Activated naive CD4-positive, alpha-beta T cell treated with anti-CD3 and anti-CD28 coated beads, Interleukin-2, amount 10 ng/mL, durations not matched to agents 7 days and 5 days (primary cell): ENCODE measurements at regions not wholly inside any gene's neighbourhood (a gene's known extent, or its start where the extent isn't known, plus 50 kb on each side); places are given as distances from the start of the nearest gene placed in this dataset.
"Not testable (repeated sequence)": the region's sequence is repeated elsewhere in the genome, so short reads cannot be mapped to it uniquely, and the experiment has no call there.

Source experiments
- CTCF ChIA-PET: fragments of 350-600 bp; sonication (Branson Sonifier 250); formaldehyde crosslinking; loops from one replicate; lab custom pipeline; 2021; ENCODE audit warnings: antibody characterized with exemption; lab: Charles Lee
- DNase-seq: peaks from one replicate; pipeline ENCODE4 v3.0.0-alpha.2; 2020
- H3K27ac Mint-ChIP-seq: one replicate; pipeline ENCODE4 v1.8.0; 2021; ENCODE audit warnings: mild to moderate bottlenecking, moderate library complexity, mixed read lengths
- H3K27me3 Mint-ChIP-seq: one replicate; pipeline ENCODE4 v1.8.0; 2021; ENCODE audit warnings: mild to moderate bottlenecking, mixed read lengths
- H3K36me3 Mint-ChIP-seq: one replicate; pipeline ENCODE4 v1.8.0; 2021; ENCODE audit warnings: mixed read lengths
- H3K4me1 Mint-ChIP-seq: one replicate; pipeline ENCODE4 v1.8.0; 2021; ENCODE audit warnings: mixed read lengths
- H3K4me3 Mint-ChIP-seq: one replicate; pipeline ENCODE4 v1.8.0; 2021; ENCODE audit warnings: mild to moderate bottlenecking, moderate library complexity, mixed read lengths
- H3K9me3 Mint-ChIP-seq: one replicate; pipeline ENCODE4 v1.8.0; 2021; ENCODE audit warnings: mixed read lengths

DNA sequence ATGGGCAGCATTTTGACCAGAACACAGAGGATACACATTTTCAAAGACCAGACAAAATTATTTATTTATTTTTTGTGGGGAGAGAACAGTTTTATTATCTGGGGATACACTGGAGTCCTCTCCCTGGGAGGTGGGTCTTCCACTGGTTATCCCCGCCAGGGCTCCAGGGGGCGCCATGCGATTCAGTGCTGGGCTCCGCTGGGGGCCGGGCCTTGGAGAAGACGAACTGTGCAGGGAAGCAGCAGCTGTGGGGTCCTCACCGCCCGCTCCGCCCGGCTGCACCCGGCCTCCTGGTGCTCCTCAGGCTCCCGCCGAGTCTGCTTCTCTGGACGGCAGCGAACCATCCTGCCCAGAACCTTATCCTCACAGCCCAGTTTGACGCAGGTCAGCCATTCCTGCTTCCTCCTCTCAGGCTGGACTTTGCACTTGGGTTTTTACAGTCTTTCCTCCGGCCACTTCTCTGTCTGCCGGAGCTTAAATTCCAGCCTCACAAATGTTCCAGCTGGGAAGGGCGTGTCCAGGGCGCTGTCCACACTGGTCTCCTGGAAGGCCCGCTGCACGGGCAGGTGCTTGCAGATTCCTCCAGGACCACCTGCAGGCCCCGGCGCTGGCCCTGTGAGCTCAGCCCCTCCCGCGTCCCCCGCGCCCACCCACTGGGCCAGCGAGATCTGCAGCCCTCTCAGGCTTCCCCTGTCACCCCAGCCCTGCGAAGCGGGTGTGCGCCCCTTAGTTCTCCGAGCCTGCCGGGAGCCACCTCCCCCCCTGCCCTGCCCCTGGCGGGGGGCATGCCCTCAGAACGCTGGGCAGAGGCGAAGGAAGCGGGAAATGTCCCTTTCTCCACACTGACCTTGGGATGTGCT is 1830.0 kb upstream of the DEFB115 start:
- peaks cover 1% of the 10 kb centered on the region for H3K9me3 Mint-ChIP-seq
- no peaks in the 10 kb centered on the region for H3K4me1 Mint-ChIP-seq
- no peaks in the 10 kb centered on the region for H3K36me3 Mint-ChIP-seq
- H3K27ac Mint-ChIP-seq: no peak overlapping the region
- H3K27me3 Mint-ChIP-seq: peaks cover 20% of the 10 kb centered on the region
- CTCF ChIA-PET: no interaction called here
- DNase-seq: peak; percentile 46
- H3K4me3 Mint-ChIP-seq: peak overlapping the region; percentile 67

DNA sequence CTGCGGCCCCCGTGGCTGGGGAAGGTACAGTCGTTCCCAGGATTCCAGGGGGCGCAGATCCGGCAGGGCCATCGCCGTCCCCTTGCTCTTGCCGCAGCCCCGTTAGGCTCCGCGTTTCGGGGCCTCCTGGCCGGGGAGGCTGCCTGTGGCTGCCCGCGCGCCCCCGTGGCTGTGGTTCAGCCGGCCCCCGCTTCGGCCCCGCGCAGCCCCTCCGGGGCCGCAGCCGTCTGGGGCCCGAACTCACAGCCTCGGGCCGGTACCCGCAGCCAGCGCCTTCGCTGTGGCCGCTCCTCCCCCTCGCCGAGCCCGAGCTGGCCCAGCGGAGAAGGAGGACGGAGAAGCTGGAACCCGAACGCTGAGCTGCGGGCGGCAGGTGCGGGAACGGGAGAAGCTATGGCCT is 1826.9 kb upstream of the DEFB115 start:
- H3K27ac Mint-ChIP-seq: no peak overlapping the region
- no peaks in the 10 kb centered on the region for H3K4me1 Mint-ChIP-seq
- CTCF ChIA-PET: no interaction called here
- no peak for DNase-seq
- H3K36me3 Mint-ChIP-seq: no peaks in the 10 kb centered on the region
- H3K4me3 Mint-ChIP-seq: no peak overlapping the region
- peaks cover 1% of the 10 kb centered on the region for H3K9me3 Mint-ChIP-seq
- peaks cover 20% of the 10 kb centered on the region for H3K27me3 Mint-ChIP-seq

DNA sequence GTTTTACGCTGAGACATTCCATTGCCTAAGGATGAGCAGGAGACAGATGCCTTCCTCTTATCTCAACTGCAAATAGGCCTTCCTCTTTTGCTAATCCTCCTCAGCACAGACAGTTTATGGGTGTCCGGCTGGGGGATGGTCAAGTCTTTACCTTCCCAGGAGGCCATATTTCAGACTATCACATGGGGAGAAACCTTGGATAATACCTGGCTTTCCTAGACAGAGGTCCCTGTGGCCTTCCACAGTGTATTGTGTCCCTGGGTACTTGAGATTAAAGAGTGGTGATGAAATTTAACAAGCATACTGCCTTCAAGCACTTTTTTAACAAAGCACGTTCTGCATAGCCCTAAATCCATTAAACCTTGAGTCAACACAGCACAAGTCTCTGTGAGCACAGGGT is 1816.7 kb upstream of the DEFB115 start:
- not testable (repeated sequence) for H3K27me3 Mint-ChIP-seq
- H3K4me1 Mint-ChIP-seq: peaks cover 16% of the 10 kb centered on the region

DNA sequence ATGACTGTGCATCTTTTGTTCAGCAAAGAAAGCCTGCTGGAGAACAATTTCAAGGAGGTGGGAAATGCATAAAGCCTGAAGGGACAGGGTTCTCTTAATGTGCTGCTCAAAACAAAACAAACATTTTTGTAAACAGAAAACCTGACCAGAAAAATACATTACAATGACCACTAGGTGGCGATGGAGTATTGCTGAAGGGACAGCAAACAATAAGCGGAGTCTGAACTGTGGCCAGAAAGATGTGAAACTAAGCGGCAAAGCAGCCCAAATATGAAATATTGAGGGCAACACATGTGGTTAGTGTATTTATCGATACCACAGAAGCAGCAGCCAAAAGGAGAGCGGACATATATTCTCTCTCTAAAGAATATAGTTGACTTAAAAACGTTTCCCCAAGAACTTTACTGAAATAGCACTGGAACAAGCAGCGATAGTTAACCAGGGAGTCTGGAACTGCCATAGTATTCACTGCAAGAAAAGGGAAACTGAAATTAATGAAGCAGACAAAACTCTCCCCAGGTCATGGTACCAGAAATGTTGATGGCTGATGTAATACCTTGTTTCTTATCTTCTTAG is 1814.2 kb upstream of the DEFB115 start:
- peak; percentile 43 for DNase-seq
- CTCF ChIA-PET, H3K36me3 Mint-ChIP-seq, H3K27me3 Mint-ChIP-seq, H3K9me3 Mint-ChIP-seq, H3K27ac Mint-ChIP-seq: not testable (repeated sequence)
- Mint-ChIP-seq H3K4me3 (peak overlapping the region; percentile 49), H3K4me1 (peaks cover 18% of the 10 kb centered on the region)

More for the DNA sequence above, 1816.7 kb upstream of the DEFB115 start:
- CTCF ChIA-PET, H3K36me3 Mint-ChIP-seq, H3K4me3 Mint-ChIP-seq, H3K9me3 Mint-ChIP-seq, H3K27ac Mint-ChIP-seq, DNase-seq: not testable (repeated sequence)

DNA sequence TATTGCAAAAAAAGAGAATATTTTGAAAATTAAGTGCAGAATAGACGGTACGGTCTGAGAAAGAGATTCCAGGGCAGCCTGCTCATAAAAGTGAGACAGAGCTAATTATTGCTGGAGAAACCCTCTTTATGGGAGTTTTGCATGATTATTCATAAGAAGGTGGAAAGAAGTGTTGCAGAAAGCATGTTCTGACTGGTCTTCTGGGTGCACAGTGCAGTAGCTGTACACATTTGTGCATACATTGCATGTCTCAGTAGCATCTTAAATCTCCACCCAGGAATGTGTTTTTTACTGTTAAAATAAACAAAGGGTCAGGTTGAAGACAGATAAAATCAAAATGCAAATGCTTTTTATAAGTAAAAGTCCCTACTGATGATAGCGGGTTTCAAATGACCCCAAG is 1813.6 kb upstream of the DEFB115 start:
- Mint-ChIP-seq H3K36me3 (peaks cover 1% of the 10 kb centered on the region), H3K27ac (peak overlapping the region; percentile 11), H3K4me1 (peaks cover 18% of the 10 kb centered on the region), H3K27me3 (peaks cover 5% of the 10 kb centered on the region), H3K4me3 (peak overlapping the region; percentile 3), H3K9me3 (no peaks in the 10 kb centered on the region)
- no peak for DNase-seq
- CTCF ChIA-PET: no interaction called here

DNA sequence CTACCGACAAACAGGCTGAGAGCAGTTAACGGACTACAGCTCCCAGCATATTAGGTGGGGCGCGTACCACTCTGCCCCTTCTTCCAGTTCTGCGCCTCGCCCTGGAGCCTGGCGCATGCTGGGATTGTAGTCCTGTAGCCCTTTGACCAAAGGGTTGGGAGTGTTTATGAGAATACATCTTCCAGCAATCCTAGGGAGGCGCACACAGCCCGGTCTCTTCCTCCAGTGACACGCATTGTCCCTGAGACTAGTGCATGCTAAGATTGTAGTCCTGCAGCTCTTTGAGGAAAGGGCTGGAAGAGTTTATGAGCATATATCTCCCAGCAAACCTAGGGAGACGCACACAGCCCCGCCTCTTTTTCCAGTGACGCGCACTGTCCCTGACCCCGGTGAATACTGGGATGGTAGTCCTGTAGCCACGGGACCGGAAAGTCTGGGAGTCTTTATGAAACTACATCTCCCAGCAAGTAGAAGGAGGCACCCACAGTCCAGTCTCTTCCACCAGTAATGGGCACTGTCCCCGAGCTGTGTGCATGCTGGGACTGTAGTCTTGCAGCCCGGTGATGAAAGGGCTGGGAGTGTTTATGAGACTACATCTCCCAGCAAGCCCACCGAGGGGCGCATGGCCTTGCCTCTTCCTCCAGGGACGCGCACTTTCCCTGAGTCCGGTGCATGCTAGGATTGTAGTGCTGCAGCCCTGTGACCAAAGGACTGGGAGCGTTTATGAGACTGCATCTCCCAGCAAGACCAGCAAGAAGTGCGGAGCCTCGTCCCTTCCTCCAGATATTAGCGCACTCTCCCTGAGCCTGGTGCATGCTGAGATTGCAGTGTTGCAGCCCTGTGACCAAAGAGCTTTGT is 1812.2 kb upstream of the DEFB115 start:
- H3K36me3 Mint-ChIP-seq, CTCF ChIA-PET, H3K9me3 Mint-ChIP-seq, H3K27me3 Mint-ChIP-seq: not testable (repeated sequence)
- Mint-ChIP-seq H3K4me1 (peaks cover 18% of the 10 kb centered on the region), H3K27ac (peak overlapping the region; percentile 71), H3K4me3 (peak overlapping the region; percentile 65)
- DNase-seq: peak; percentile 79

DNA sequence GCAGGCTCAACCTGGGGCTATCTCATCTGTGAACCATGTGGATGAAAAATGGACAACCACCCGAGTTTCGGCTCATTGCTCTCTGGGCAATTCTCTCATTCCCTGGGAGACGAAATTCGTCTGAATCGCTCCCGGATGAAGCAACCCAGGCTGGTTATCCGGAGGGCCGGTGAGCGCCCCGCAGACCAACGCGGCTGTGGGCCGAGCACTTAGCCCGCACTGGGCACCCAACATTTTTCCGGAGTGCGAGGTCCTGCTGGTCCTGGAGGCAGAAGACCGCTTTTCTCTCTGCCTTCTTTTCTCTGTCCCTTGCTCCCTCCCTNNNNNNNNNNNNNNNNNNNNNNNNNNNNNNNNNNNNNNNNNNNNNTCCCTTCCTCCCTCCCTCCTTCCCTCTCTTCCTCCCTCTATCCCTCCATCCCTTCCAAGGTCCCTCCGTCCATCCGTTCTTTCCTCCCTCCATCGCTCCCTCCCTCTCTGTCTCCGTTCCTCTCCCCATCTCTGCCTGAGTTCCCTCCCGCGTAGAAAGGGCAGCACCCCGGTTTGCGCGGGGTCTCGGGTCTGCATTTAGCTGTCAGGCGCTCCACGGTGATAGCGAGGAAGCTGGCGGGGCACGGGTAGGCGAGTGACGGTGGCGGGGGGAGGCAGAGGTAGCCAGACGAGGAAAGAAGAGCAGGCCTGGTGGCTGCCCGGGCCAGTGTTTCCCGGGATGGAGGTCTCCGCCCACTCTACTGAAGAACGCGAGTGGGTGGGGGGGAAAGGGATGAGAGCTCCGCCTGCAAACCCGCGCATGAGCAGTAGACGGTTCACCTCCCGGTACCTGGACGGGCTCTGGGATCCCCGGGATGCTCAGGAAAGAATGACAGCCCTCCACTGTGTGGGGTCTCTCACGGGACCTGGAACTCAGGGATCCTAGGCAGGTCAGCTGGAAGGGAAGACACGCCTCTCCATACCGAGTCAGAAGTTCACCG is 1809.7 kb upstream of the DEFB115 start:
- H3K9me3 Mint-ChIP-seq, DNase-seq, H3K27ac Mint-ChIP-seq, H3K36me3 Mint-ChIP-seq, H3K27me3 Mint-ChIP-seq, CTCF ChIA-PET: not testable (repeated sequence)
- H3K4me3 Mint-ChIP-seq: peak overlapping the region; percentile 58
- peaks cover 18% of the 10 kb centered on the region for H3K4me1 Mint-ChIP-seq

DNA sequence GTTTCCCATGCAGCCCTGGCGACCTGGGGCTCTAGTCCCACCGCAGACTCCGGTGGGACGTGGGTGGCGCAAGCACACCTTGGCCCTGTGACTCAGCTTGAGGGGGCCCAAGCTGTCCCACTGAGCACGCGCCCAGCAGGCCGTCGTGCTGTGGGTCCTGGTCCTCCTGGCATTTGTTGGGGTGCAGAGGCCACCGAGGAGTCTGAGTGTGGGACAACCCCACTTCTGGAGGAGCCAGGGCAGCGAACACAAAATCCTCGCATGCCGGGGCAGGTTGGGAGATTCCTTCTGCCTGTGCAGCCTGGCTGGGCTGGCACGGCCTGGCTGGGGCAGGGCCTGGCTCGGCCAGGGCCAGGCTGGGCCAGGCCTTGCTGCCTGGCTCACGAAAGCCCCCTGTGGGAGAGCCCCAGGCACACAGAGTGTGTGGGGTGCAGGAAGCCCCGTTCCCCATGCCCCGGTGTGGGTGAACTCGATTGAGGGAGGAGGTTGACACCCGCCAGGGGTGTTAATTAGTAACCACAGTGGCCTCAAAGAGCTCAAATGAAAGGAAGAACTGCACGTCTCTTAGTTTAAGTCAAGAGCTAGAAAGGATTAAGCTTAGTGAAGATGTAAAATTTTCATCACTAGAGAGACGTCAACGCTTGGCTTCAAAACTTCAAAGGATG is 1808.5 kb upstream of the DEFB115 start:
- no peak for DNase-seq
- Mint-ChIP-seq H3K4me3 (no peak overlapping the region), H3K27ac (no peak overlapping the region), H3K36me3 (peaks cover 1% of the 10 kb centered on the region), H3K9me3 (peaks cover 3% of the 10 kb centered on the region), H3K4me1 (peaks cover 10% of the 10 kb centered on the region), H3K27me3 (peaks cover 5% of the 10 kb centered on the region)
- CTCF ChIA-PET: no interaction called here

DNA sequence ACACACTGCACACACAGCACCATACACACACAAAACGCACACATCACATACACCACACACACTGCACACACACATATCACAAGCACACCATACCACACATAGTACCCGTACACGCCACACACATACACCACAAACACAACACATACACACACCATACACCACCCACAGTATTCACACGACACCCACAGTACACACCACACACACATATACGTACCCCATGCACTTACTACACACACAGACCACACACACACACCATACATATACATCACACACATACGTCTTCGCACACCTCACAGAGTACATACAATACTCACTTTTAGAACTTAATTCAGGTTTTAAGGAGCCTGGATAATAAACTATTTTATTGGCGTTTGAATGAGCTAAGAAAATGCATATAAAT is 1805.3 kb upstream of the DEFB115 start:
- DNase-seq: no peak
- Mint-ChIP-seq H3K4me3 (no peak overlapping the region), H3K4me1 (no peaks in the 10 kb centered on the region), H3K9me3 (peaks cover 15% of the 10 kb centered on the region), H3K36me3 (peaks cover 1% of the 10 kb centered on the region), H3K27ac (no peak overlapping the region), H3K27me3 (no peaks in the 10 kb centered on the region)
- CTCF ChIA-PET: no interaction called here

DNA sequence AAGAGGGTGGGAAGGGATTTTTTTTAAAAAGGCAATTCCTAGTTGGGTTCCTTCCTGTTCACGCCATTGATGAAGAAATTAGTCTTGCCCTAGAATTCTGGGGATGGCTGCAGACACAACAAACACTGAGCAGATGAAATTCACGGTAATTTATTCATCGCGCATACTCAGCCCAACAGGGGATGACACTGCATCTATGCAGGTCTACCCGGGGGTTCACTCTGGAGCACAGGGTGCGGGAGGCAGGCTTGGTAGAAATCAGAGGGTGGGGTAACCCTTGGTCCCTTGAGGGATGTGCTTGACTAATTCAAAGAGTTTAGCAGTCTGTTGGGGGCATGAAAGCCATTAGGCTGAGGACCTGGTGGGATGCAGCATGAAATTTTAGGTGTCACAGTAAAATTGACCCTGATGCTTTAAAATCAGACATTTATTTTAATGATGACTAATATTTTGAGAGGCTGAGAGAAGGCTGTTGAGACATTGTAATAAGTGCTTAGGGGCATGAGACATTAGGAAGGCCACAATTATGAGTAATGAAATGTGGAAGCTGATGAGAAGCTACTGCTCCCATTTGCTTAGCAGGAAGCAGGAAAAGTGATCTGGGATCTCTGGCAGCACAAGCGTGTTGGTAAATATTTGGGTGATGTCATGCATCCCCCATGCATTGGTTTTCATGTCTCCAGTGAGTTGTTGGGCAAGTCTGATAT is 1800.3 kb upstream of the DEFB115 start:
- DNase-seq, H3K27me3 Mint-ChIP-seq, H3K27ac Mint-ChIP-seq, H3K4me3 Mint-ChIP-seq, H3K4me1 Mint-ChIP-seq, CTCF ChIA-PET, H3K36me3 Mint-ChIP-seq: not testable (repeated sequence)
- H3K9me3 Mint-ChIP-seq: peaks cover 18% of the 10 kb centered on the region

DNA sequence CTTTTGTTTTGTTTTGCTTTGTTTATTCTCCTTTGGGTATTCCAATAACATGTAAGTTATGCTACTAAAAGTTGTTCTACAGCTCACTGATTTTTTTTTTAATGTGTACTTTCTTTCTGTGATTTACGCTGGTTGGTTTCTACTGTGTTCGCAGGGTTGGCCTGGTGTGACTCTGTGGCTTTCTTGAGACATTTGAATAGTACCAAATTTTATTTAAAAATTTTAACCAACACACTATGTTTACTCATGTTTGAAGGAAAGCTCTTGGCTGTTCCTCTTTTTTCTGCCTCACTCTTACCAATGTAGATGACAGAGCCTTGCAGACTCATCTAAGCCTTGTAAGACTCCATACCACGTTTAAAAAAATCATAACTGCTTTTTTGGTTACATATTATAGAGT is 1784.9 kb upstream of the DEFB115 start:
- no peak overlapping the region for H3K27ac Mint-ChIP-seq
- no peak overlapping the region for H3K4me3 Mint-ChIP-seq
- H3K9me3 Mint-ChIP-seq: peaks cover 24% of the 10 kb centered on the region
- H3K27me3 Mint-ChIP-seq: no peaks in the 10 kb centered on the region
- peaks cover 4% of the 10 kb centered on the region for H3K36me3 Mint-ChIP-seq
- no peak for DNase-seq
- CTCF ChIA-PET: no interaction called here
- no peaks in the 10 kb centered on the region for H3K4me1 Mint-ChIP-seq

DNA sequence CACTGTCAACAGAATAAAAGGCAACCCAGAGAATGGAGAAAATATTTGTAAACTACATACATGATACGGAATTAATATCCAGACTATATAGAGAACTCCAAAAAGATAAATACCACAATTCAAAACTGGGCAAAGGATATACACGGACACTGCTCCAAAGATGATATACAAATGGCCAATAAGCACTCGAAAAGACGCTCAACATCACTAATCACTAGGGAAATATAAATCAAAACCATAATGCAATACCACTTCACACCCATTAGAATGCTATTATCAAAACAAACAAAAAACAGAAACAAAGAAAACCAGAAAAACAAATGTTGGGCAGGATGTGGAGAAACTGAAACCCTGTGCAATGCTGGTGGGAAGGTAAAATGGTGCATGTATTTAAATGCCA is 1764.6 kb upstream of the DEFB115 start:
- CTCF ChIA-PET, H3K27me3 Mint-ChIP-seq, H3K36me3 Mint-ChIP-seq, H3K27ac Mint-ChIP-seq, H3K4me1 Mint-ChIP-seq, H3K9me3 Mint-ChIP-seq, DNase-seq, H3K4me3 Mint-ChIP-seq: not testable (repeated sequence)

DNA sequence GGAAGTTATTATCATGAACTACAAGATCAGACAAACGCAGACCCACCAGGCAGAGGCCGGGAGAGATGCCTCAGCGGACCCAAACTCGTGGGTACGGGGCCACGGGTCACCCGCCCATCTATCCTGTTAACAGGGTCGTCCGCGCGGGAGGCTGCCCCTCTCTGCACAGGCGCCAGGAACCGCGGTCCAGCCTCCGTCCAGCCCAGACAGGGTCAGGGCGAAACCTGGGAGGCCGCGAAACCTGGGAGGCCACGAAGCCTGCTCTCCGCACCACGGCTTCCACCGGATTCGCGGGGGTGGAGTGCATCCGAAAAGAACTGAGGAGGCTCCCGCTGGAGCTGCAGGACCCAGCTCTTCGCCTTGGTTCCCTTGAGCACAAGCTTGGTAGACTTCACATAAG is 1760.7 kb upstream of the DEFB115 start:
- CTCF ChIA-PET, H3K36me3 Mint-ChIP-seq, H3K4me3 Mint-ChIP-seq, H3K4me1 Mint-ChIP-seq, H3K9me3 Mint-ChIP-seq, H3K27me3 Mint-ChIP-seq, DNase-seq: not testable (repeated sequence)
- H3K27ac Mint-ChIP-seq: peak overlapping the region; percentile 80
